ENCODE measurements at regions not wholly inside any gene's neighbourhood (a gene's known extent, or its start where the extent isn't known, plus 50 kb on each side); places are given as distances from the start of the nearest gene placed in this dataset.

DNA sequence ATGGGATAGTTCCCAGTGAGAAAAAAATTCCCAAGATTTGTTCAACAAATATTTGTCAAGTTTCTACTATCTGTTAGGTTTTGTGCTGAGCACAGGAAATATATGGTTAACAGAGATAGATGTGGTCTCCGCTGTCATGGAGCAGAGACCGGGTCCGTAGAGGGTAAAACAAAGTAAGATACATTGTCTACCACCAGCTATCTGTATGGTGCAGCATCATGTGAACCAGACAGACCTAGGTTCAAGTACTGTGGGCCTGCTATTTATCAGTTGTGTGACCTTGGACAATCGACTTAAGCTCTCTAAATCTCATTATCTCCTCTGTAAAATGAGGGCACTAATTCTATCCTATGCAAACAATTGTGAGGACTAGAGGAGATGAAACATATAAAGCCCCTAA, 109.8 kb downstream of the DUSP10 start:
- Histone ChIP-seq H3K27me3 (ENCODE audit: control insufficient read depth, insufficient read depth, low read length, poor library complexity, severe bottlenecking) (no peaks in the 10 kb centered on the region), H3K27ac (ENCODE audit: insufficient read depth, low read depth, low read length, poor library complexity, severe bottlenecking) (no peak overlapping the region), H3K4me1 (ENCODE audit: control insufficient read depth, insufficient read depth, low read length) (no peaks in the 10 kb centered on the region), H3K36me3 (ENCODE audit: control insufficient read depth, insufficient read depth, low read length) (no peaks in the 10 kb centered on the region), H3K4me3 (ENCODE audit: insufficient read depth, low read depth, low read length) (no peak overlapping the region), H3K9me3 (ENCODE audit: control insufficient read depth, low read length) (no peaks in the 10 kb centered on the region)
- 83 to 92% methylated on average over 4 of the region's 4 CpGs for WGBS, 2 experiments

DNA sequence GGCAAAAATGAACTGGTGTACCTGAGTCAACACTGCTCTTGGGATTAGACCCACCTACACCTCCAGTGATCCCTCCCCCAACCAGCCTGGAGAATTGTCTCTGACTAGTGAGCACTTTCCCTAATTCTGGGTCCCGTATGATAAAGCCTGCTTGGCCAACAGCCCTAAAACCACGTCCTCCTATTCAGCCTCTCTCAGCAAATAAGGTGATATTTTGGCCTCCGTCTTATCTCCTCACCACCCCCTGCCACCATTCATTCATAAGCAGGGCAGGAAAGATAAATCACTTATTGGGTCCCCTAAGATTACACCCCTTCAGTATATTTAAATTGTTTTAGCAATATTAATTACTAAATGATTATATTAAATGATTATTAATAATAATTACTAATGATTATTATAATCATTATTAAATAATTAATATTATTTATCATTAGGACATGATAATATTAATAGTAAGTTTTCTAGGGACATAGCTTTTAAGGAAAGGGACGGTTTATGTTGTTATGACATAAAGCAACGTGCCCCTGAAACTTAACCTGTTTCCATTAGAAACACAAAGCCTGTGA, 108.0 kb downstream of the DUSP10 start:
- H3K27ac ChIP-seq (ENCODE audit: insufficient read depth, low read depth, low read length, poor library complexity, severe bottlenecking), result no peak overlapping the region
- no peaks in the 10 kb centered on the region for H3K9me3 ChIP-seq (ENCODE audit: control insufficient read depth, low read length)
- H3K27me3 ChIP-seq (ENCODE audit: control insufficient read depth, insufficient read depth, low read length, poor library complexity, severe bottlenecking), result no peaks in the 10 kb centered on the region
- no peak overlapping the region for H3K4me3 ChIP-seq (ENCODE audit: insufficient read depth, low read depth, low read length)
- WGBS, 2 experiments, result 92 to 95% methylated on average over 4 to 5 of the region's 5 CpGs
- no peaks in the 10 kb centered on the region for H3K4me1 ChIP-seq (ENCODE audit: control insufficient read depth, insufficient read depth, low read length)
- no peaks in the 10 kb centered on the region for H3K36me3 ChIP-seq (ENCODE audit: control insufficient read depth, insufficient read depth, low read length)

DNA sequence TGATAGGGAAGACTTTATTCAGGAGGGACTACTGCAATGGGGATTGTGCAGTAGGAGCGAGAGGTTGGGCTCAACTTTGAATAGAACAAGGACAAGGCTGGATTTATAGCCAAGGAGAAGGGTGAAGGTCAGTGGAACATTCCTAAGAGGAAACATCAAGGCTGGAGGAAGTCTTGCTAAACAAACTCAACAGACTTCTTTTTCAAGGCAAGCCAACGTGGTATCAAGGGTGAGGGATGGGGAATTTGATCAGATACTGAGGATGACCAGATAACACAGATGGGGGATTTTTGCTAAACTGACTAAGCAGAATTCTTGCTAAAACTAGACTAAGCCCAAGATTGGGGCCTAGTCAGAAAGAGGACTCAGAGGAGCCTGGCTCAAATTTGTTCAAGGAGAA, 107.3 kb downstream of the DUSP10 start:
- Histone ChIP-seq H3K4me3 (ENCODE audit: insufficient read depth, low read depth, low read length) (no peak overlapping the region), H3K9me3 (ENCODE audit: control insufficient read depth, low read length) (no peaks in the 10 kb centered on the region), H3K27me3 (ENCODE audit: control insufficient read depth, insufficient read depth, low read length, poor library complexity, severe bottlenecking) (no peaks in the 10 kb centered on the region), H3K36me3 (ENCODE audit: control insufficient read depth, insufficient read depth, low read length) (no peaks in the 10 kb centered on the region), H3K4me1 (ENCODE audit: control insufficient read depth, insufficient read depth, low read length) (no peaks in the 10 kb centered on the region), H3K27ac (ENCODE audit: insufficient read depth, low read depth, low read length, poor library complexity, severe bottlenecking) (no peak overlapping the region)
- WGBS, 2 experiments, result 85 to 100% methylated on average over 2 of the region's 2 CpGs

DNA sequence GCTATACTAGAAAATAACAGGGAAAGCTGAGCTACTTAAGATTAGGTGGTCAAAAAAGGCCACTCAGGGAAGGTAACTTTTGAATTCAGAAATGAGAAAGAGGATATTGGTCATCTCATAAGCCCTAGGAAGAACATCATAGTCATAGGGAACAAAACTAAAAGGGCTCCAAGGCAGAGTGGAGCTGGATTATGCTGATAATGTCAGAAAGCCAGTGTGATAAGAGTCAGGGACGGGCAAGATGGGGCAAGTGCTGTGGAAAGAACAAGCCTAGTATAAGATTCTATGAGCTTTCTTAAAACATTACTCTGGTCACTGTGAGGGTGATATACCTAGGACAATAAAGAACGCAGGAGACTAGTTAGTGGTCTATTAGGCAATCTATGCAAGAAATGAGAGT, 106.6 kb downstream of the DUSP10 start:
- Histone ChIP-seq H3K36me3 (ENCODE audit: control insufficient read depth, insufficient read depth, low read length) (no peaks in the 10 kb centered on the region), H3K4me3 (ENCODE audit: insufficient read depth, low read depth, low read length) (no peak overlapping the region), H3K27me3 (ENCODE audit: control insufficient read depth, insufficient read depth, low read length, poor library complexity, severe bottlenecking) (no peaks in the 10 kb centered on the region), H3K4me1 (ENCODE audit: control insufficient read depth, insufficient read depth, low read length) (no peaks in the 10 kb centered on the region), H3K9me3 (ENCODE audit: control insufficient read depth, low read length) (no peaks in the 10 kb centered on the region), H3K27ac (ENCODE audit: insufficient read depth, low read depth, low read length, poor library complexity, severe bottlenecking) (no peak overlapping the region)
- WGBS, 2 experiments, result 88 to 93% methylated on average over 2 of the region's 2 CpGs

DNA sequence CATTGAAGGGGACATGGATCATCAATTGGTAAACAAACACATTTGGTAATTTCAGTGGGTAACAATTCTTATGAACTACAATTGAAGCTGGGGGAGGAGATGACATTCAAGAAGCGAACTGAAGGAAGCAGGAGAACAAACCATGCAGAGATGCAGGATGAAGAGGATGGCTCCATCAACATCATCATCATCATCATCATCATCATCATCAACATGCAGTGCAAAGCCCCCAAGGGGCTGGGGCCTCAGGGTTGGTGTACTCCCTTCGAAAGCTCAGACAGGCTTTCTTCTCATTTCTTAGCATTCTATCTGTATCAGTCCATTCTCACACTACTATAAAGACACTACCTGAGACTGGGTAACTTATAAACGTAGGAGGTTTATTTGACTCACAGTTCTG, 105.8 kb downstream of the DUSP10 start:
- Histone ChIP-seq H3K36me3 (ENCODE audit: control insufficient read depth, insufficient read depth, low read length) (no peaks in the 10 kb centered on the region), H3K27me3 (ENCODE audit: control insufficient read depth, insufficient read depth, low read length, poor library complexity, severe bottlenecking) (no peaks in the 10 kb centered on the region), H3K4me3 (ENCODE audit: insufficient read depth, low read depth, low read length) (no peak overlapping the region), H3K4me1 (ENCODE audit: control insufficient read depth, insufficient read depth, low read length) (no peaks in the 10 kb centered on the region), H3K27ac (ENCODE audit: insufficient read depth, low read depth, low read length, poor library complexity, severe bottlenecking) (no peak overlapping the region), H3K9me3 (ENCODE audit: control insufficient read depth, low read length) (no peaks in the 10 kb centered on the region)
- WGBS, 2 experiments, result 83 to 93% methylated on average over 3 of the region's 3 CpGs

DNA sequence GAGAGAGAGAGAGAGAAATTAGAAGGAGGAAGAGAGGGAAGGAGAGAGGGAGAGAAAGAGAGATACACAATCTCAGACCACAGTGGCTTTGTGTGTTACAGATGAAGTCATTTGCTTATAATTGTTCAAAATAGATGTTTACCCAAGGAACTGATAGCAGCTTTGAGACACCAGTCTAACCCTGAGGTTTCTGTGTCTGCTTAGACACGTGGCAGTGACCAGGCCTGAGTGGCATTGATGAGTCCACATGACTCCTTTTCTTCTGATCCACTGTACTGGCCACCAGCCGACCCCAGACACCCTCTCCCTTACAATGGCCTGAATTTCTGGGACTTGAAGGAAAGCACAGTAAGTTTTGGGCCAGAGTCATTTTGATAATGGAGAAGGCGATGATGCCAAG, 104.9 kb downstream of the DUSP10 start:
- WGBS, 2 experiments, result 84 to 87% methylated on average over 3 of the region's 3 CpGs
- H3K27ac ChIP-seq (ENCODE audit: insufficient read depth, low read depth, low read length, poor library complexity, severe bottlenecking), result no peak overlapping the region

DNA sequence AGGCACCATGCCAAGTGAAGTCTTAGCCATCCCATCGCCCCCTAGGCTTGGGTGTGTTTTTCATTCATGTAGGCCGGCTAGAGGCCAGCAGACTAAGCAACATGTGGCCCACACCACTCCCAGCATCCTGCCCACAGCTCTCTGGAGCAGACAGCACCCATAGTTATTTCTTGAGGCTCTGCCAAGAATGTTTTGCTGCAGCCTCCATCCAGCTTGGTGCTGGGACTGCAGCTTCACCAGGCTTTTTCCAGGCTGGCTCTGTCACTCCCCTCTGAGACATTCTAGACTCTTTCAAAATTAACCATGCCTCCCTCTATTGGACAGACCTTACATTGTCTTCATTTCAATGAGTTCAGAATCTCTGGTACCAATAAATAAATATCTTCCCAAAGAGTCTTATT, 104.2 kb downstream of the DUSP10 start:
- no peaks in the 10 kb centered on the region for H3K9me3 ChIP-seq (ENCODE audit: control insufficient read depth, low read length)
- no peaks in the 10 kb centered on the region for H3K36me3 ChIP-seq (ENCODE audit: control insufficient read depth, insufficient read depth, low read length)
- 89 to 90% methylated on average over 2 of the region's 2 CpGs for WGBS, 2 experiments
- no peak overlapping the region for H3K27ac ChIP-seq (ENCODE audit: insufficient read depth, low read depth, low read length, poor library complexity, severe bottlenecking)
- no peaks in the 10 kb centered on the region for H3K27me3 ChIP-seq (ENCODE audit: control insufficient read depth, insufficient read depth, low read length, poor library complexity, severe bottlenecking)
- no peak overlapping the region for H3K4me3 ChIP-seq (ENCODE audit: insufficient read depth, low read depth, low read length)
- H3K4me1 ChIP-seq (ENCODE audit: control insufficient read depth, insufficient read depth, low read length), result no peaks in the 10 kb centered on the region

More for the DNA sequence above, 104.9 kb downstream of the DUSP10 start:
- no peaks in the 10 kb centered on the region for H3K4me1 ChIP-seq (ENCODE audit: control insufficient read depth, insufficient read depth, low read length)
- H3K9me3 ChIP-seq (ENCODE audit: control insufficient read depth, low read length), result no peaks in the 10 kb centered on the region
- H3K27me3 ChIP-seq (ENCODE audit: control insufficient read depth, insufficient read depth, low read length, poor library complexity, severe bottlenecking), result no peaks in the 10 kb centered on the region
- H3K36me3 ChIP-seq (ENCODE audit: control insufficient read depth, insufficient read depth, low read length), result no peaks in the 10 kb centered on the region
- H3K4me3 ChIP-seq (ENCODE audit: insufficient read depth, low read depth, low read length), result no peak overlapping the region

DNA sequence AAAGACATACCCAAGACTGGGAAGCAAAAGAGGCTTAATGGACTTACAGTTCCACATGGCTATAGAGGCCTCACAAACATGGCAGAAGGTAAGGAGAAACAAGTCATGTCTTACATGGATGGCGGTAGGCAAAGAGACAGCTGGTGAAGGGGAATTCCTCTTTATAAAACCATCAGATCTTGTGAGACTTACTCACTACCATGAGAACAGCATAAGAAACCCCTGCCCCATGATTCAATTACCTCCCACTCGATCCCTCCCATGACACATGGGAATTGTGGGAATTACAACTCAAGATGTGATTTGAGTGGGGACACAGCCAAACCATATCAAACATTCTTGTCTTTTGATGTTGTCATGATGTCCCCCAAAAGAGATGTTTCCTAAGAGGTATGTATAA, 103.3 kb downstream of the DUSP10 start:
- no peaks in the 10 kb centered on the region for H3K4me1 ChIP-seq (ENCODE audit: control insufficient read depth, insufficient read depth, low read length)
- no peak overlapping the region for H3K4me3 ChIP-seq (ENCODE audit: insufficient read depth, low read depth, low read length)
- 86 to 100% methylated on average over 1 to 2 of the region's 2 CpGs for WGBS, 2 experiments
- no peak overlapping the region for H3K27ac ChIP-seq (ENCODE audit: insufficient read depth, low read depth, low read length, poor library complexity, severe bottlenecking)
- no peaks in the 10 kb centered on the region for H3K27me3 ChIP-seq (ENCODE audit: control insufficient read depth, insufficient read depth, low read length, poor library complexity, severe bottlenecking)
- H3K9me3 ChIP-seq (ENCODE audit: control insufficient read depth, low read length), result no peaks in the 10 kb centered on the region
- no peaks in the 10 kb centered on the region for H3K36me3 ChIP-seq (ENCODE audit: control insufficient read depth, insufficient read depth, low read length)

DNA sequence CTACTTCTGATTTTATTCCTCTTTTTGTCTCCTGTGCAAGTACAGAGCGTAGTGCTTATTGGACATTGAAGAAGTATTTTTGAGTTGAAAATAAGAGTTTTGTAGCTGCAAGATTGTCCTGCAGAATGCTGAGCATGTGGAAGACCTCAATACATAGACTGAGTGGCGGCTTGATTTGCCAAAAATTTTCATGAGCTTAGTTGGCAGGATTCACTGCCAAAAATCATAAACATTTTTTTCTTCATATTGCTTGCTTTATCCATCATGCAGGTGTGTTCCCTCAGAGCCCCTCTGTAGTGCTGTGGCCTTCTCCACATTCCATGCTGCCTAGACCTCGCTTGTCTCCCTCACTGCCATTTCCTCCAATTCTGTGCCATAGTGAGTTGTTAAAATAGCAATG, 100.1 kb downstream of the DUSP10 start:
- no peaks in the 10 kb centered on the region for H3K4me1 ChIP-seq (ENCODE audit: control insufficient read depth, insufficient read depth, low read length)
- H3K27ac ChIP-seq (ENCODE audit: insufficient read depth, low read depth, low read length, poor library complexity, severe bottlenecking), result no peak overlapping the region
- WGBS, 2 experiments, result 89 to 92% methylated on average over 2 to 3 of the region's 3 CpGs
- H3K27me3 ChIP-seq (ENCODE audit: control insufficient read depth, insufficient read depth, low read length, poor library complexity, severe bottlenecking), result no peaks in the 10 kb centered on the region
- no peaks in the 10 kb centered on the region for H3K9me3 ChIP-seq (ENCODE audit: control insufficient read depth, low read length)
- H3K36me3 ChIP-seq (ENCODE audit: control insufficient read depth, insufficient read depth, low read length), result no peaks in the 10 kb centered on the region
- no peak overlapping the region for H3K4me3 ChIP-seq (ENCODE audit: insufficient read depth, low read depth, low read length)

DNA sequence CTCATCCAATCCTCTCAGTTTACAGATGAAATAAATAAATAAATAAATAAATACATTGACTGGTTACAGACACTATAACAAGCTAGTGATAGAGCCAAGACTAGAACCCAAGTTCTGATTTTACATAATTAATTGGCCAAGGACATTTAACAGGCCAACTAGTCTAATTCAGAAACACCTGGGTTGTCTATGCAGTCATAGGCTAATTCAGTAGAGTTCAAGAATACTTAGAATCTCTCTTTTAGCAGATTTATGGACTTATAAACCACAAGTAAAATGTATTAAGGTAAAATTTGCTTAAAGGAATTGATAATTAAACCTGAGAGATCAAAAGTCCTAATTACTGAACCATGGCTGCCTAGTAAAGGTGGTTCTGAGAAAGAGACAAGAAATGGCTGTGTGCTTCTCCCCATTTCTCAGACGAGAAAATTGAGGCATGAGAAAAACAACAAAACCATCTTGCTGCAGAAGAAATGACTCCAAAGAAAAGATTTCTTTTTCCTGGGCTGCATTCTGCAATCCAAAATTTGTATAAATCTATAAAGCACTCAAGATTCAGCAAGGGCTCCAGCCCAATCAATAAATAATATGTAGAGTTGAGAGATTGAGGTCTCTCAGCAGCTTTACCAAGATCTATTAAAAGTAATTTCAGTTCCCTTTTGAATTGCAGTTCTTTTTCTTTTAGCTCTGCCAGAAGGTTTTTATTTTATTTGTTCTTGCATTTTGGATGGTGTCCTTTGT, 98.3 kb downstream of the DUSP10 start:
- Histone ChIP-seq H3K4me1 (ENCODE audit: control insufficient read depth, insufficient read depth, low read length) (no peaks in the 10 kb centered on the region), H3K27ac (ENCODE audit: insufficient read depth, low read depth, low read length, poor library complexity, severe bottlenecking) (no peak overlapping the region), H3K27me3 (ENCODE audit: control insufficient read depth, insufficient read depth, low read length, poor library complexity, severe bottlenecking) (no peaks in the 10 kb centered on the region), H3K36me3 (ENCODE audit: control insufficient read depth, insufficient read depth, low read length) (no peaks in the 10 kb centered on the region), H3K9me3 (ENCODE audit: control insufficient read depth, low read length) (no peaks in the 10 kb centered on the region), H3K4me3 (ENCODE audit: insufficient read depth, low read depth, low read length) (no peak overlapping the region)
- WGBS, 2 experiments, result 93 to 96% methylated on average over 1 of the region's 1 CpG
